Naive B cell (primary cell): ENCODE measurements at regions not wholly inside any gene's neighbourhood (a gene's known extent, or its start where the extent isn't known, plus 50 kb on each side); places are given as distances from the start of the nearest gene placed in this dataset.
"Not testable (repeated sequence)": the region's sequence is repeated elsewhere in the genome, so short reads cannot be mapped to it uniquely, and the experiment has no call there.

ENCODE experiments used
- ATAC-seq, 2 donors: fragments of 150-1000 bp; cut with Tn5 transposase; 2 replicates each; pipeline ENCODE4 v1.10.0; 2021; ENCODE audit warnings: low read depth in 2 of 2, mild to moderate bottlenecking in 2 of 2, moderate library complexity in 2 of 2
- DNase-seq: peaks from one replicate; pipeline ENCODE4 v3.0.0; 2022
- H3K27ac Mint-ChIP-seq, 6 donors: one replicate each; pipeline ENCODE4 v1.8.0; 2020 to 2022; ENCODE audit warnings: mild to moderate bottlenecking in 6 of 6, mixed read lengths in 6 of 6, moderate library complexity in 5 of 6, inconsistent platforms in 2 of 6
- H3K27me3 Mint-ChIP-seq, 3 donors: one replicate each; pipeline ENCODE4 v1.8.0; 2021 to 2022; ENCODE audit warnings: mixed read lengths in 3 of 3, mild to moderate bottlenecking in 1 of 3
- H3K36me3 Mint-ChIP-seq, 2 donors: one replicate each; pipeline ENCODE4 v1.8.0; 2020 to 2022; ENCODE audit warnings: mixed read lengths in 2 of 2, inconsistent platforms in 1 of 2, mild to moderate bottlenecking in 1 of 2
- H3K4me1 Mint-ChIP-seq, 3 donors: one replicate each; pipeline ENCODE4 v1.8.0; 2020 to 2022; ENCODE audit warnings: mixed read lengths in 3 of 3, inconsistent platforms in 1 of 3, mild to moderate bottlenecking in 1 of 3, moderate library complexity in 1 of 3
- H3K4me3 Mint-ChIP-seq, 8 donors: one replicate each; pipeline ENCODE4 v1.8.0; 2020 to 2022; ENCODE audit warnings: mild to moderate bottlenecking in 8 of 8, mixed read lengths in 8 of 8, moderate library complexity in 8 of 8, inconsistent platforms in 2 of 8
- H3K9me3 Mint-ChIP-seq, 7 donors: one replicate each; pipeline ENCODE4 v1.8.0; 2020 to 2022; ENCODE audit warnings: mixed read lengths in 7 of 7, mild to moderate bottlenecking in 5 of 7, inconsistent platforms in 2 of 7, moderate library complexity in 1 of 7

DNA sequence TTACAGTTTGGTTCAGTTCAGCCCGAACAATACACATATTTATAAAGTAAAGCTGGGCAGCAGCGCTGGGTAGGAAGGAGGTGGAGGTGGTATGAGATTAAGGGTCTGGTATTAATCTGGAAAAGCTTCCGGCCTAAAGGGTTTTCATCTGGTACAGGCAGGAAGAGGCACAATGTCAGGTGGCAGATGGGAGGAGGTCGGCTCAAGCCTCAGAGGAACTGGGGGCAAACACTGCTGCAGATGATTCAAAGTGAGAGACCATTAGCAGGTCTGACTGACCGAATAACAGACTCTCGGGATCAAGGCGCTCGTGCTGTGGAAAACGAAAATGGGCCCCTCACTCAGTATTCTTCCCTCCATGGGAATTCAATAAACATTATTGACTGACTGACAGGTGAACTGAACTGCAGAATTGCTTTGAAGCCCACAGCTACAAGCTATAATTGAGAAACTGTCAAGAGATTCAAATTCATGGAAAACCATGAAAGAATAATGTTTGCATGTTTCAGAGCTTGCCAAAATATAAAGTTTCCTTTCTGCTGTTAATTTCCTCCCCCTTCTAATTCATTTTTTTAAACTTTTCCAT is 75.3 kb downstream of the TMEM167A start:
- H3K27ac Mint-ChIP-seq, result peak overlapping the region in 1 of 6 donors; percentile 4
- H3K27me3 Mint-ChIP-seq, result no peaks in the 10 kb centered on the region
- ATAC-seq, result no peak
- peaks cover 0 to 4% of the 10 kb centered on the region in 2 donors for H3K36me3 Mint-ChIP-seq
- H3K9me3 Mint-ChIP-seq, result no peaks in the 10 kb centered on the region
- no peak overlapping the region for H3K4me3 Mint-ChIP-seq
- H3K4me1 Mint-ChIP-seq, result no peaks in the 10 kb centered on the region
- no peak for DNase-seq

DNA sequence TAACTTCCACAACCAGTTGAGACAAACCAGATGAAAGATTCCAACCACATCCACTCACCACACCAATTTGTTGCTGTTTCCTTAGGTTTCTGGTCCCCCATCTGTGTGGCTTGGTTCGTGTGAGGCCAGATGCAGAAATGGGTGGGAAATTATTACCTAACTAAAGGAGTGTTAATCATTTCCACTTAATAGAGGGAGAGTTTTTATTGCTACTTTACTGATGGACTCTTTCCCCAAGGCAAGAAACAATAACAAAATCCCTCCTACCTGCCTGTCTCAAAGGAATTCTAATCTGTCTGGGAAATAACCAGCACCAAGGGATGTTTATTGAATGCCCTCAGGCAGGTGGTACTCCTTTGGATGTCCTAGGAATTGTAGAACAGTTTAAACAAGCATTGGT is 76.3 kb downstream of the TMEM167A start:
- no peaks in the 10 kb centered on the region for H3K4me1 Mint-ChIP-seq
- H3K27ac Mint-ChIP-seq, result no peak overlapping the region
- no peaks in the 10 kb centered on the region for H3K9me3 Mint-ChIP-seq
- no peaks in the 10 kb centered on the region for H3K27me3 Mint-ChIP-seq
- H3K36me3 Mint-ChIP-seq, result peaks cover 0 to 4% of the 10 kb centered on the region in 2 donors
- H3K4me3 Mint-ChIP-seq, result no peak overlapping the region
- DNase-seq, result no peak
- ATAC-seq, result no peak

DNA sequence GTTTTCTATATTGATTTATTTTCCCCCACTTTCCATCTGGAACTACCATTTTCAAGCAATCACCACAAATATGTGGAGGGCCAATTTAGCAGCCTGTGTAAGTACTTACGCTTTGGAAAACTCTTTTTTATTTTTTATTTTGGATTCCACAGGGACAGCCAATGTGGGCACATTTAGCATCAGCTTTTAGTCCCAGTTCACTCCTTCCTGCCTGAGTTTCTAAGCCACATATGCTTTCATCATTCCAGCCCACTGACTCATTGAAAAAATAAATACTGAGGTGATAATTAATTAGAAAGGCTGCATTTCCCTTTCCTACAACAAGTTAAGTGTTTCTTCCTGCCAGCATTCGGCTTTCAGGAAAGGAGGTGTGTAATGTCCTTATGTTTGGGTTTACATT is 76.8 kb downstream of the TMEM167A start:
- Mint-ChIP-seq H3K27me3 (no peaks in the 10 kb centered on the region), H3K4me1 (no peaks in the 10 kb centered on the region), H3K36me3 (peaks cover 0 to 4% of the 10 kb centered on the region in 2 donors), H3K9me3 (no peaks in the 10 kb centered on the region), H3K27ac (no peak overlapping the region), H3K4me3 (no peak overlapping the region)
- no peak for ATAC-seq
- no peak for DNase-seq

DNA sequence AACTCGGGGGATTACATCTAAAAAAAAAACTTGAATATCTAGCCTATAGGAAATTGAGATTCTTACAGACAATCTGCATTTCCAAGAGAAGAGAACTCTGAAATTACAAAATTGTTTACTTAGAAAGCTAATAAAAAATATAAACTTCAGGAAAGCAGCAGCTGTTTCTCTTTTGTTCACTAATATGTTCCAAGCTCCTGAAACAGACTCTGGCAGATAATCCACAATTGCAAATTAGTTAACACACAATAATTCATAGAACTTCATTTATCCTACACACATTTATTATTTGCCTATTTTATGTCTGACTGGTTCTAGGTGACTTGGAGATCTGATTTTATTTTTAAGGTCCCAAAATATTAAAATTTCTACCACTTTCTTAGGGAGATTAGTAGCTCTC is 83.8 kb downstream of the TMEM167A start:
- no peaks in the 10 kb centered on the region for H3K4me1 Mint-ChIP-seq
- no peaks in the 10 kb centered on the region for H3K9me3 Mint-ChIP-seq
- no peak overlapping the region for H3K27ac Mint-ChIP-seq
- no peak overlapping the region for H3K4me3 Mint-ChIP-seq
- ATAC-seq (no peak), DNase-seq (no peak)
- H3K27me3 Mint-ChIP-seq, result peaks cover 0 to 8% (median 0%) of the 10 kb centered on the region in 3 donors
- no peaks in the 10 kb centered on the region for H3K36me3 Mint-ChIP-seq

DNA sequence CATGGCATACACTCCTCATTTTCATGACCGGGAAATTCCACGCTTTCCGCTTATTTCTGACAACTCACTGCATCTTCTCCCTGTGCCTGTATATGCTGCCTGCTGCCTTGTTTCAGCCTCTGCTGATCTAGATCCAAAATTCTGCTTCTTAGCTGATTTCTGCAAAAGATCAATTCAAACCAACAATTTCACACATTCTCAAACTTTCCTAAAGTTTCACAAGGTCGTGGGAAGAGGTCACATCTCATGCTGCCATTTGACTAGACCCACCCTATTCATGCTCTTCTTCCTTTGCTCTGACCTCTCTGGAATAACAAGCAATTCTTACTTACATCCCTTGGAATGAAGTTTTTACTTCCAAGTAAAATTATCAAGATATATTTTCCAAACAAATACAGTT is 84.5 kb downstream of the TMEM167A start:
- Mint-ChIP-seq H3K9me3 (no peaks in the 10 kb centered on the region), H3K4me1 (no peaks in the 10 kb centered on the region), H3K27me3 (peaks cover 0 to 8% (median 0%) of the 10 kb centered on the region in 3 donors), H3K36me3 (no peaks in the 10 kb centered on the region), H3K27ac (peak overlapping the region in 1 of 6 donors; percentile 22), H3K4me3 (no peak overlapping the region)
- DNase-seq (no peak), ATAC-seq (no peak)

DNA sequence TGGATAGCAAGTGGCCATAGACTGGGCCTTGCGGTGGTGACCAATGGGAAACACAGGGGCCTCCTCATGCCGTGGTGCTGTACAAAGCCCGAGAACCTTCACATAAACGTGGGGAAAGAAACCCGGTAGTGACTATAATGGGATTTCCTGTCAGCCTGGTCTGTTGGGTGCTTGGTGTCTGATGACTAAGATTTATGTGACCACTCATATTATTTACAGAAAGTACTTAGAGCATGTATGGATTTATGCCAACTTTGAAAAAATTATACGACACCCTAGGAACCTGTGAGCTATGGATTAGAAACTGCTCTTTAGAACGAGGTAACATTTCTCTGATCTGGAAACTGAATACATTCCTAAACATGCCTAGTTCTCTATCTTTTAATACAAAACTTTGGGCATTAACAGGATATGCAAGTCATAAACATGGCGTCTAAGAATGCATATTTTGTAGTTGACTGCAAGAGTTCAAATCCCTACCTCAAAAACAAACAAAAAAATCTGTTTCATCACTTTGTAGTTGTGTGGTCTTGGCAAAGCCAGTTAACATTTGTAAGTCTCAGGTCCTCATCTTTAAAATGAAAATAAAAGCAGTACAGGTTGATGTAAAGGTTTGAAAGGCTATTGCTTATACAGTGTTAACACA is 85.4 kb downstream of the TMEM167A start:
- no peak for DNase-seq
- H3K4me1 Mint-ChIP-seq, result no peaks in the 10 kb centered on the region
- no peak for ATAC-seq
- no peak overlapping the region for H3K27ac Mint-ChIP-seq
- peaks cover 0 to 8% (median 0%) of the 10 kb centered on the region in 3 donors for H3K27me3 Mint-ChIP-seq
- no peaks in the 10 kb centered on the region for H3K36me3 Mint-ChIP-seq
- no peak overlapping the region for H3K4me3 Mint-ChIP-seq
- no peaks in the 10 kb centered on the region for H3K9me3 Mint-ChIP-seq

DNA sequence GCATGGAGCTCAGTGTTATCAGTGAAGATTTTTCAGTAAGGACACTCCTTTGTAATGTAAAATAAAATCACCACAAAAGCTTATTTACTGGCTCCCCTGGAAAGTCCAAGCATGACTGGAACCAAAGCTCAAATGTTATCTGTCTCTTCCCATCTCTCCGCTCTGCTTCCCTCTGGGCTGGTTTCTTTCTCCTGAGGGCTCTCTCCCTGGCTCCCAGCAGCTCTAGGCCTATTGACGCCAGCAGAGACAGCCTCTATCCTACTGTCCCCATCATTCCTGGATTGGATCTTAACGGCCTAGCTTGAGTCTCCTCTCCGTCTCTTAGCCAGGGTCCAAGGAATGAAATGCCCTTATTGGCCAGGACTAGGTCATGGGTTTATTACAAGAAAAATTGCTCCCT is 86.1 kb downstream of the TMEM167A start:
- Mint-ChIP-seq H3K4me1 (no peaks in the 10 kb centered on the region), H3K36me3 (no peaks in the 10 kb centered on the region), H3K4me3 (no peak overlapping the region), H3K27ac (no peak overlapping the region), H3K9me3 (no peaks in the 10 kb centered on the region), H3K27me3 (peaks cover 0 to 8% (median 0%) of the 10 kb centered on the region in 3 donors)
- ATAC-seq, result no peak
- no peak for DNase-seq

DNA sequence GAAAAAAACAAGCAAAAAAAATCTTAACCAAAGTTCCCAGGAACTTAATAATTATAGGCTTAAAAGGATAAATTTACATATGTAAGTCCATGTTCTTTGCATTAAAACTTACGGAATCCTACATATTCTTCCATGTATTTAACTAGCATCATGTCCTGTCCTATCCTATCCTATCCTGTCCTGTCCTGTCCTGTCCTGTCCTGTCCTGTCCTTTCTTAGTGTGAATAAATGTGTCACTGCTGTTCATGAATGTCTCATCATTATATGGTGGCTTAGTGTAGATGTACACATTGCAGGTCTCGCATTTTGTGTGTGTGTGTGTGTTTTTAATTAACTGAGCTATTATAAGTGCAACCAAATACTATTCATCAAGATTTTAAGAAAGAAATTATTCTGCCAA is 90.0 kb downstream of the TMEM167A start:
- Mint-ChIP-seq H3K9me3 (no peaks in the 10 kb centered on the region), H3K36me3 (no peaks in the 10 kb centered on the region), H3K27ac (no peak overlapping the region), H3K4me3 (peak overlapping the region in 1 of 8 donors; percentile 18), H3K4me1 (no peaks in the 10 kb centered on the region), H3K27me3 (peaks cover 0 to 8% (median 0%) of the 10 kb centered on the region in 3 donors)
- ATAC-seq, result no peak
- no peak for DNase-seq

DNA sequence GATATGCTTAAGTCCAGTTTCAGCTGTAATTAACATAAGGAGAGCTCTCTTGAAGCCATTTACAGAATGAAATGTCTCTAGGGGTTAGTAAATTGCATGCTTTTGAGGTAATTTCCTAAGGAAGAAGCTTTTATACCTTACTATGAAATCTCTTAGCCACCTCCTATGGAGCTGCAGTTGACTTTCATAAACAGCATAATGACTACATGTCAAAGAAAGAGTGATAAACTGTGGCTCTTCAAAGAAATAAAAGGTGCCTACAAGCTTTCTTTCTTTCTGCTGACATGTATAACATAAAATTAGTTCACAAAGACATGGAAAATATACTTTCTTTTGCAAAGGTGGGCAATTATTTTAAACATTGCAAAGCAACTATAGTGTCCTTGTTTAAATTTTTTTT is 90.8 kb downstream of the TMEM167A start:
- H3K36me3 Mint-ChIP-seq, result no peaks in the 10 kb centered on the region
- no peak overlapping the region for H3K27ac Mint-ChIP-seq
- DNase-seq (no peak), ATAC-seq (no peak)
- no peak overlapping the region for H3K4me3 Mint-ChIP-seq
- H3K4me1 Mint-ChIP-seq, result no peaks in the 10 kb centered on the region
- no peaks in the 10 kb centered on the region for H3K9me3 Mint-ChIP-seq
- H3K27me3 Mint-ChIP-seq, result peaks cover 0 to 8% (median 0%) of the 10 kb centered on the region in 3 donors

DNA sequence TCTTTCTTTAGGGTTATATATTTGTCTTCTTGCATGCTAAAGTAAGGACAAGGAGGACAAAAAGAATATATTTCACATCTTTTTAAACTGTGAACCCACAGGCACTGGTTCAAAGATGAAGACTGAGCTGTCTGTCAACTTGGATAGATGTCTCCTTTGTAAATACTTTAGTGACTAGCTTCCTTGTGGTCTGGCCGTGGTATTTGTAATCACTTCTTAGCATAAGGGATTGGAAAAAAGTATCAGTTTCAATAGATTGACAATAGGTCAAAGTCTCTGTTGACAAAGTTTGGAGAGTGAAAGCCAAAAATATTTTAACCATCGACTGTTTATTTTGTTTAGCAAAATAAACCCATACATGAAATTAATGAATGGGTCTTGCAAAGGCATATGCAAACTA is 91.4 kb downstream of the TMEM167A start:
- Mint-ChIP-seq H3K27ac (no peak overlapping the region), H3K27me3 (peaks cover 0 to 8% (median 0%) of the 10 kb centered on the region in 3 donors), H3K9me3 (no peaks in the 10 kb centered on the region), H3K4me3 (no peak overlapping the region), H3K4me1 (no peaks in the 10 kb centered on the region), H3K36me3 (no peaks in the 10 kb centered on the region)
- ATAC-seq (no peak), DNase-seq (no peak)

DNA sequence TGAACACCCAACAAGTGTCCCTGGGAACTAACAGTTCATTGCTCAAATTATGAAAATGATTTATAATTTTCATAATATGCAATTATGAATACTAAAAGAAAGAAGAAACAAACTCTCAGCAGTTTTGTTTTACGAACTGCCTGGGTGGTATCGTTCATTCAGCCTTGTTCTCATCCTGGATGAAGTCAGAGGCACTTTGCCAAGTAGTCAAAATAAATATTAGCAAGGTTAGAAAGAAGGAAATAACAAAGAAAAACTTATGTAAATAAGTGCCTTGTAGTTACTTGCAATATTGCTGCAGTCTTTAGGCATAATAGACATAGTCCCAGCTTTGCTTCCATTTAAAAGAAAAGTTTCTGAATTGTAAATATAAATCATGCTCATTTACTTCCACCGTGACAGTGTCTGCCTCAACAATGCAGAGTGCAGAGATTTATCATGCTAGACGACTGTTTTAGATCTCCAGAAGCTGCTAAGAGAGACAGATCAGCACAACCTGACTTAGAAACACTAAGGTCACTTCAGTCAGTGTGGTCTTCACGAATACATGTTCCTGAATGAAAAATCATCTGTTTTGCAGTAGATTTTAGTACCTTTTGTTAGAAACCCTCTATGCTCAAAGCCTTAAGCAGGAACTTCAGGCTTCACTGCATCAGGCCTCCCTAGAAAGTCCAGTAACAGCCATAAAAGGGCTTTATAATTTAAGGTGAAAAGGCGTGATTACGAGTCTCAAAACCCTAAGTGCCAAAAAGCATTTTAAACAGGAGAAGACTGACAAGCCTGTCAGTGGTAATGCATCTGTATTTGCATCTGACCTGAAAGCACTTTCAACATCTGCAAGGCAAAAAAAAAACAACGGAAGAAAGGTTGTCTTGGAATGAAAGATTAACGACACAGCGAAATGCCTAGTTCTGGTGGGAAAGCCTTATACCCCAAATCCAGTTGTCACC is 92.1 kb downstream of the TMEM167A start:
- no peaks in the 10 kb centered on the region for H3K9me3 Mint-ChIP-seq

DNA sequence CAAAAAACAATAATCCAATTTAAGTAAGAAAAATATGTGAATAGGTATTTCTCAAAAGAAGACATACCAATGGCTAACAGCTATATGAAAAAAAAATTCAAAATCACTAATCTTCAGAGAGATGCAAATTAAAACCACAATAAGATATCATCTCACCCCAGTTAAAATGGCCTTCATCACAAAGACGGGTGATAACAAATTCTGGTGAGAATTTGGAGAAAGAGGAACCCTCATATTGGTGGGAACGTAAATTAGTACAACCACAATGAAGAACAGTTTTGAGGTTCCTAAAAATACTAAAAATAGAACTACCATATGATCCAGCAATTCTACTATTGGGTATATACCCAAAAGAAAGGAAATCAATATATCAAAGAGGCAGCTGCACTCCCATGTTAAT is 94.3 kb downstream of the TMEM167A start:
- Mint-ChIP-seq H3K27ac (no peak overlapping the region), H3K4me1 (no peaks in the 10 kb centered on the region), H3K36me3 (no peaks in the 10 kb centered on the region), H3K27me3 (no peaks in the 10 kb centered on the region), H3K4me3 (no peak overlapping the region), H3K9me3 (peaks cover 0 to 9% (median 3%) of the 10 kb centered on the region in 7 donors)
- ATAC-seq (no peak), DNase-seq (no peak)

More for the DNA sequence above, 92.1 kb downstream of the TMEM167A start:
- Mint-ChIP-seq H3K27me3 (peaks cover 0 to 8% (median 0%) of the 10 kb centered on the region in 3 donors), H3K4me3 (no peak overlapping the region), H3K4me1 (no peaks in the 10 kb centered on the region), H3K27ac (no peak overlapping the region), H3K36me3 (no peaks in the 10 kb centered on the region)
- no peak for DNase-seq
- no peak for ATAC-seq

DNA sequence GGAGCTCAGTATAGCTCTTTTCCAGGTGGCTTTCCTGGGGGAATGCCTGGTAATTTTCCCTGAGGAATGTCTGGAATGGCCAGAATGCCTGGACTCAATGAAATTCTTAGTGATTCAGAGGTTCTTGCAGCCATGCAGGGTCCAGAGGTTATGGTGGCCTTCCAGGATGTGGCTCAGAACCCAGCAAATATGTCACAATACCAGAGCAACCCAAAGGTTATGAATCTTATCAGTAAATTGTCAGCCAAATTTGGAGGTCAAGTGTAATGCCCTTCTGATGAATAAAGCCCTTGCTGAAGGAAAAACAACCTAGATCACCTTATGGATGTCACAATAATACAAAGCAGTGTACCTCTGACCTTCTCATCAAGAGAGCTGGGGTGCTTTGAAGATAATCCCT is 100.3 kb downstream of the TMEM167A start:
- Mint-ChIP-seq H3K27me3 (peaks cover 6 to 15% (median 8%) of the 10 kb centered on the region in 3 donors), H3K36me3 (peaks cover 0 to 25% of the 10 kb centered on the region in 2 donors), H3K9me3 (peaks cover 15 to 36% (median 29%) of the 10 kb centered on the region in 7 donors)
- not testable (repeated sequence) for DNase-seq, H3K4me1 Mint-ChIP-seq, H3K27ac Mint-ChIP-seq, H3K4me3 Mint-ChIP-seq, ATAC-seq
